ENCODE measurements at regions not wholly inside any gene's neighbourhood (a gene's known extent, or its start where the extent isn't known, plus 50 kb on each side); places are given as distances from the start of the nearest gene placed in this dataset.

GRCh38 chr18:61245276-61245675 is 88.0 kb upstream of the CDH20 start:
- TF ChIP-seq CBX5 (IDR thresholded peaks at IDR 0.05; ENCODE audit: low read depth, low read length): no peak
- TF ChIP-seq JUND (IDR thresholded peaks at IDR 0.05; ENCODE audit: low read length): no peak
- TF ChIP-seq CTCF (IDR thresholded peaks at IDR 0.05; ENCODE audit: control extremely low read depth in 1 of 3, insufficient read depth in 1 of 3, low read depth in 1 of 3, low read length in 3 of 3): no peak
- no peak for TF ChIP-seq EZH2 (IDR thresholded peaks at IDR 0.05; ENCODE audit: low read depth, low read length, severe bottlenecking)
- TF ChIP-seq TBP (IDR thresholded peaks at IDR 0.05; ENCODE audit: low read depth, low read length): no peak
- TF ChIP-seq CHD1 (IDR thresholded peaks at IDR 0.05; ENCODE audit: low read depth, low read length): no peak
- TF ChIP-seq TAF1 (IDR thresholded peaks at IDR 0.05; ENCODE audit: low read depth, low read length): no peak
- TF ChIP-seq ATF3 (IDR thresholded peaks at IDR 0.05; ENCODE audit: insufficient read depth, low read depth, low read length): no peak

Measured in H1 (cell line).